ENCODE measurements at regions not wholly inside any gene's neighbourhood (a gene's known extent, or its start where the extent isn't known, plus 50 kb on each side); places are given as distances from the start of the nearest gene placed in this dataset.

GRCh38 chr14:83975435-83975834 lies 1554.5 kb upstream of the FLRT2 start:
- Histone ChIP-seq H3K9ac (ENCODE audit: insufficient read depth, low read length, poor library complexity, severe bottlenecking) (no peak overlapping the region), H3K9me3 (replicated peaks in 1 of 2; ENCODE audit: control insufficient read depth in 1 of 2, insufficient read depth in 1 of 2, low read length in 2 of 2) (no peaks in the 10 kb centered on the region), H3K79me2 (ENCODE audit: insufficient read depth, low read length) (no peaks in the 10 kb centered on the region), H3K4me2 (replicated peaks; ENCODE audit: extremely low read depth, low read length, poor library complexity, severe bottlenecking) (no peak overlapping the region), H3K36me3 (replicated peaks in 1 of 2; ENCODE audit: control insufficient read depth in 1 of 2, insufficient read depth in 2 of 2, low read length in 2 of 2) (no peaks in the 10 kb centered on the region), H3K4me3 (replicated peaks in 1 of 3; ENCODE audit: low read depth in 2 of 3, low read length in 3 of 3) (no peak overlapping the region), H3K27me3 (ENCODE audit: control insufficient read depth in 2 of 2, insufficient read depth in 2 of 2, low read length in 2 of 2) (no peaks in the 10 kb centered on the region), H3K4me1 (ENCODE audit: control insufficient read depth in 1 of 2, insufficient read depth in 2 of 2, low read length in 2 of 2) (no peaks in the 10 kb centered on the region), H4K20me1 (ENCODE audit: insufficient read depth, low read length) (no peaks in the 10 kb centered on the region), H2AFZ (ENCODE audit: insufficient read depth, low read depth, low read length, poor library complexity, severe bottlenecking) (no peak overlapping the region), H3K27ac (ENCODE audit: low read depth in 1 of 2, low read length in 2 of 2) (no peak overlapping the region)
- WGBS (ENCODE audit: insufficient coverage): no CpG with 5 or more reads among the region's 2 CpGs
- no peak overlapping the region for H3K4me3 Mint-ChIP-seq
- no peak for DNase-seq
- peaks cover 0 to 3% (median 0%) of the 10 kb centered on the region in 3 donors for H3K27me3 Mint-ChIP-seq (ENCODE audit: low read depth in 3 of 3)
- H3K4me1 Mint-ChIP-seq: no peaks in the 10 kb centered on the region
- H3K27ac Mint-ChIP-seq: no peak overlapping the region
- TF ChIP-seq CTCF (IDR thresholded peaks at IDR 0.05): no peak
- H3K9me3 Mint-ChIP-seq: peaks cover 0 to 10% (median 2%) of the 10 kb centered on the region in 7 donors
- H3K36me3 Mint-ChIP-seq: no peaks in the 10 kb centered on the region
- intact Hi-C loops (cut with micrococcal nuclease): no loop called here

- no peaks in the 10 kb centered on the region for H3K4me1 ChIP-seq (ENCODE audit: control insufficient read depth in 1 of 2, insufficient read depth in 2 of 2, low read length in 2 of 2)
- no peaks in the 10 kb centered on the region for H3K36me3 ChIP-seq (replicated peaks in 1 of 2; ENCODE audit: control insufficient read depth in 1 of 2, insufficient read depth in 2 of 2, low read length in 2 of 2)
- intact Hi-C loops (cut with micrococcal nuclease): no loop called here
- DNase-seq: no peak
- no peak overlapping the region for H2AFZ ChIP-seq (ENCODE audit: insufficient read depth, low read depth, low read length, poor library complexity, severe bottlenecking)
- Mint-ChIP-seq H3K4me1 (no peaks in the 10 kb centered on the region), H3K36me3 (no peaks in the 10 kb centered on the region), H3K27ac (no peak overlapping the region), H3K9me3 (peaks cover 0 to 10% (median 2%) of the 10 kb centered on the region in 7 donors), H3K27me3 (ENCODE audit: low read depth in 3 of 3) (peaks cover 0 to 2% (median 0%) of the 10 kb centered on the region in 3 donors), H3K4me3 (no peak overlapping the region)
- no peak overlapping the region for H3K9ac ChIP-seq (ENCODE audit: insufficient read depth, low read length, poor library complexity, severe bottlenecking)
- no peak for TF ChIP-seq CTCF (IDR thresholded peaks at IDR 0.05)
- no peaks in the 10 kb centered on the region for H3K27me3 ChIP-seq (ENCODE audit: control insufficient read depth in 2 of 2, insufficient read depth in 2 of 2, low read length in 2 of 2)
- no peaks in the 10 kb centered on the region for H3K79me2 ChIP-seq (ENCODE audit: insufficient read depth, low read length)
- H3K9me3 ChIP-seq (replicated peaks in 1 of 2; ENCODE audit: control insufficient read depth in 1 of 2, insufficient read depth in 1 of 2, low read length in 2 of 2): no peaks in the 10 kb centered on the region
- no peaks in the 10 kb centered on the region for H4K20me1 ChIP-seq (ENCODE audit: insufficient read depth, low read length)
- H3K4me2 ChIP-seq (replicated peaks; ENCODE audit: extremely low read depth, low read length, poor library complexity, severe bottlenecking): no peak overlapping the region
- 88% methylated on average over 1 of the region's 7 CpGs for WGBS (ENCODE audit: insufficient coverage)
- H3K4me3 ChIP-seq (replicated peaks in 1 of 3; ENCODE audit: low read depth in 2 of 3, low read length in 3 of 3): no peak overlapping the region
- H3K27ac ChIP-seq (ENCODE audit: low read depth in 1 of 2, low read length in 2 of 2): no peak overlapping the region
Observed at GRCh38 chr14:83975841-83976770, 1553.8 kb upstream of the FLRT2 start.

Measured in CD14-positive monocyte (primary cell).